ENCODE measurements at regions not wholly inside any gene's neighbourhood (a gene's known extent, or its start where the extent isn't known, plus 50 kb on each side); places are given as distances from the start of the nearest gene placed in this dataset.
"Not testable (repeated sequence)": the region's sequence is repeated elsewhere in the genome, so short reads cannot be mapped to it uniquely, and the experiment has no call there.

DNA sequence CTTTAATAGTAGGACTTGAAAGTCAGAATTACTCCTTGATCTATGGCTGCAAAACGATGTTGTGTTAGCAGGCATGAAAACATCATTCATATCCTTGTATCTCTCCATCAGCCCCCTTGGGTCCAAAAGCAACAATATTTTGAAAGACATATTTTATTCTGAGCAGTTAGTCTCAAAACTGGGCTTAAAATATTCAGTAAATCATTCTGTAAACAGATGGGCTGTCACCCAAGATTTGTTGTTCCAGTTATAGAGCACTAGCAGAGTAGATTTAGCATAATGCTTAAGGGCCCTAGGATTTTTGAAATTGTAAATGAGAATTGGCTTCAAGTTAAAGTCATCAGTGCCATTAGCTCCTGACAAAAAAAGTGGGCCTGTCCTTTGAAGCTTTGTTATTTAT, 1565.6 kb downstream of the STIM2 start:
- Mint-ChIP-seq H3K36me3 (ENCODE audit: insufficient read depth) (no peaks in the 10 kb centered on the region), H3K9me3 (peaks cover 9% of the 10 kb centered on the region), H3K4me3 (no peak overlapping the region), H3K27me3 (ENCODE audit: low read depth) (no peaks in the 10 kb centered on the region), H3K4me1 (ENCODE audit: low read depth) (no peaks in the 10 kb centered on the region)
- no peak for ATAC-seq
- no peak for DNase-seq

DNA sequence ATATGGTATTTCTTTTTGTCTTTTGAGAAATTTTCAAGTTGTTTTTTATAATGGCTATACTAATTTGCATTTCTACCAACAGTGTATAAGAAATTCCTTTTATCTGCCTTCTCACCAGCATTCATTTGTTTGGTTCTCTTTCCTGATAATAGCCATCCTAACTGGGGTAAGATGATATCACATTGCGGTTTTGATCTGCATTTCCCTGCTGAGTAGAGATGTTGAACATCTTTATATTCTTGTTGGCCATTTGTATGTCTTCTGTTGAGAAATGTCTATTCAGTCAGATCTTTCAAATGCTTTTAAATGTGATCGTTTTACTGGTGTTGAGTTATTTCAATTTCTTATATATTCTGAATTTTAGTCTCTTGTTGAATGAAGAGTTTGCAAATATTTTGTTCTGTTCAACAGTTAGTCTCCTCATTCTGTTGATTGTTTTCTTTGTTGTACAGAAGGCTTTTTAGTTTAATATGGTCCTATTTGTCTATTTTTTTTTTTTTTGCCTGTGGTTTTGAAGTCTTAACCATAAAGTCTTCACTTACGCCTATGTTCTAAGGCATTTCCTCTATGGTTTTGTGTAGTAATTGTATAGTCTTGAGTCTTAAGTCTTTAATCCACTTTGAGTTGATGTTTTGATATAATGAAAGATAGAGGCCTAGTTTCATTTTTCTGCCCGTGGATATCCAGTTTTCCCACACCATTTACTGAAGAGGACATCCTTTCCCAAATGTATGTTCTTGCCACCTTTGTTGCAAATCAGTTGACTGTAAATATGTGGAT, 1566.9 kb downstream of the STIM2 start:
- ATAC-seq (no peak), DNase-seq (no peak)
- H3K4me1 Mint-ChIP-seq (ENCODE audit: low read depth) = no peaks in the 10 kb centered on the region
- no peaks in the 10 kb centered on the region for H3K36me3 Mint-ChIP-seq (ENCODE audit: insufficient read depth)
- peaks cover 9% of the 10 kb centered on the region for H3K9me3 Mint-ChIP-seq
- H3K27me3 Mint-ChIP-seq (ENCODE audit: low read depth) = no peaks in the 10 kb centered on the region
- H3K4me3 Mint-ChIP-seq = no peak overlapping the region

DNA sequence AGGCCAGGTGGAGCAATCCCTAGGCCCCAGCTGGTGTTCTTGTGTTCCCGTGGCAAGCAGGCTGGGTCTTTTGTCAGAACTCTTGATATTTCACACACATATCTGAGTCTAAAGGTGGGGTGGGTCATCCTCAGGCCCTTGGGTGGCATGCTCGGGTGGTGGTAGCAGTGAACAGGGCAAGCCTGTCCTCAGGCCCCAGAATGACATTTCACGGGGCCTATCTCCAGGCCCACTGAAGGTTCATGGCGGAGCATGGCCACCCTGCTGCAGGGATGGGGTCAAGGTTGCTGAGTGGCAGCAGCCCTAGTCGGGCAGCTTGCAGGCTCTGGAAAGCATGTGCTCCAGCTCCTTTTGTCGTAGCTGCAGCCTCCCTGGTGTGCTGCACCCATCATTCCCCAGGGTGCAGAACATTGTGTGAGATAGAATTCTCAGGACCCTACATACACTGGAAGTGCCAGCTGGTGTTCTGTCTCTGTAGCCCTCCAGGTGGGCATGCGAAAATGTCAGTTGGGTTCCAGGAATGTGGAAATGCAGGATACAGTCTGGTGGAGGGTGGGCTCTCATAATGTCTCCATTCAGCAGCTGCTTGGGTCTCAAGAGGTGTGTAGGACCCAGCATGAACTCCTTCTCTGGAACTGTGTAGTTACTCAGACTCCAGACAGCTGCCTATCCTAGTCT, 1571.8 kb downstream of the STIM2 start:
- Mint-ChIP-seq H3K9me3 (peaks cover 5% of the 10 kb centered on the region), H3K27me3 (ENCODE audit: low read depth) (no peaks in the 10 kb centered on the region), H3K36me3 (ENCODE audit: insufficient read depth) (no peaks in the 10 kb centered on the region), H3K4me3 (no peak overlapping the region), H3K4me1 (ENCODE audit: low read depth) (no peaks in the 10 kb centered on the region)
- DNase-seq (no peak), ATAC-seq (no peak)

DNA sequence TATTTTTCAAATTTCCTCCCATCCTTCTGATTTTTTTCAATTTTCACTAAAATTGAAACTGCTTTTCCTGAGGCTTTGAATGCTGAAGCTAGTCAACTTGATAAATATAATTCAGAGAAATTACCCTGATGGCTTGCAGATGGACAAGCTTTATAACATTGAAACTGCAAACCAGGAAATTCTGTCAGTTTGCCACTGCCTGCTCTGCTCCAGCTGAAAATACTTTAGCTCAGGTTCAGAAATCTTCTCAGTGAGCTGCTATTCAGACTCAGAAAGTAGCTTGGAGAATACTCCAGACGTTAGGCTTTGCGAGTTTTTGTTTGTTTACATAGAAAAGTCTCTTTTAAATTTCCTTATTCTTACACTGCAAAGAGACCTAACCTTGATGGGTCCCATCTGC, 1574.7 kb downstream of the STIM2 start:
- no peak for ATAC-seq
- no peaks in the 10 kb centered on the region for H3K4me1 Mint-ChIP-seq (ENCODE audit: low read depth)
- H3K27me3 Mint-ChIP-seq (ENCODE audit: low read depth) = no peaks in the 10 kb centered on the region
- no peaks in the 10 kb centered on the region for H3K36me3 Mint-ChIP-seq (ENCODE audit: insufficient read depth)
- DNase-seq = no peak
- no peak overlapping the region for H3K4me3 Mint-ChIP-seq
- H3K9me3 Mint-ChIP-seq = peaks cover 7% of the 10 kb centered on the region

DNA sequence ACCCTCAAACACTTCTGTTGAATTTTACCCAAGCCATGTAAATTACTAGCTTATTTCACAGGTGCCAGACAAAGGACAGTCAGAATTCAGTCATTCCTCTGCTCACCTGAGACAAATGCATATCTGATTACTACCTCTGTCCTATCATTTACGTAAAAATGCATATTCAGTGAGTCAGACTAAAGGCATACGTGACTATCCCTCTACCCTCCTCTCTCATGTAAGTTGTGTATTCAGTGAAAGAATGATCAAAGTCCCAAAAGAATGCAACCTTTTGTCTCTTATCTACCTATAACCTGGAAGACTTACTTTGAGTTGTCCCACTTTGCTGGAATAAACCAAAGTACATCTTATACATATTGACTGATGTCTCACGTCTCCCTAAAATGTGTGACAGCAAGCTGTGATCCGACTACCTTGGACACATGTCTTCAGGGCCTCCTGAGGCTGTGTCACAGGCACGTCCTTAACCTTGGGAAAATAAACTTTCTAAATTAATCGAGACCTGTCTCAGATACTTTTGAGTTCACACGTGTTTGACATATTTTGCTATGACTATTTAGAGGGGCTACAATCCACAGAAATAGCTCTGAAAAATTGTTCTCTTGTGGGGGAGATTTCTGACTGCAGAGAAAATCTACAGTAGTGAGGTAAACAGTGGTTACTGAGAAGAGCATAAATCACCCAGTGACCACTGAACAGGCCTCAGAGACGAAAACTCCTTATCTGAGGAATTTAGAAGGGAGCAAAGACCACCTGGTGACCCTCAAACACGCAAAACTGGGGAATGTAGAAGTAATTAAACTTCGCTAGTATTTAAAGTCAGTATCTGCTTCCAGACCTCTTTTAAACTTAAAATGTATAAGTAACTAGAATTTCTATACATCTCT, 1575.8 kb downstream of the STIM2 start:
- H3K4me3 Mint-ChIP-seq = no peak overlapping the region
- no peaks in the 10 kb centered on the region for H3K4me1 Mint-ChIP-seq (ENCODE audit: low read depth)
- no peaks in the 10 kb centered on the region for H3K36me3 Mint-ChIP-seq (ENCODE audit: insufficient read depth)
- DNase-seq (no peak), ATAC-seq (no peak)
- H3K9me3 Mint-ChIP-seq = peaks cover 10% of the 10 kb centered on the region
- H3K27me3 Mint-ChIP-seq (ENCODE audit: low read depth) = no peaks in the 10 kb centered on the region

DNA sequence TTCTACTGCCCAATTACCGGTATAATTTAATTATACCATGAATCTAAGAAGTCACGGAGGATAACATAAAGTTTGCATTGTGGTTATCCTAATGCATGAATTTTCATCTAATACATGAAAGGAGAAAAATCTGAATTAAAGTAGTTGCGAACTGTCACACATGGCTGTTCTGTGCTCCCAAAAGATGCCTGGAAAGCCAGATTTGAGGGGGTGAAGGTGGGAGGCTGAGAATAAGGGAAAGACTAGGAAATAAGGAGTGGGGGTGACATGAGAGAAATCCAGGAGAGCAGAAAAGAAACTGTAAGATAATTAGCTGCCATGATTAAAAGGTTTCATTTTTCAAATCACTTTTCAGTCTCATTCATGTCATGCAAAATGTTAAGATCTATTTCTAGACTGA, 1582.7 kb downstream of the STIM2 start:
- no peaks in the 10 kb centered on the region for H3K36me3 Mint-ChIP-seq (ENCODE audit: insufficient read depth)
- ATAC-seq (no peak), DNase-seq (no peak)
- peaks cover 12% of the 10 kb centered on the region for H3K9me3 Mint-ChIP-seq
- H3K4me3 Mint-ChIP-seq = no peak overlapping the region
- no peaks in the 10 kb centered on the region for H3K27me3 Mint-ChIP-seq (ENCODE audit: low read depth)
- H3K4me1 Mint-ChIP-seq (ENCODE audit: low read depth) = no peaks in the 10 kb centered on the region

DNA sequence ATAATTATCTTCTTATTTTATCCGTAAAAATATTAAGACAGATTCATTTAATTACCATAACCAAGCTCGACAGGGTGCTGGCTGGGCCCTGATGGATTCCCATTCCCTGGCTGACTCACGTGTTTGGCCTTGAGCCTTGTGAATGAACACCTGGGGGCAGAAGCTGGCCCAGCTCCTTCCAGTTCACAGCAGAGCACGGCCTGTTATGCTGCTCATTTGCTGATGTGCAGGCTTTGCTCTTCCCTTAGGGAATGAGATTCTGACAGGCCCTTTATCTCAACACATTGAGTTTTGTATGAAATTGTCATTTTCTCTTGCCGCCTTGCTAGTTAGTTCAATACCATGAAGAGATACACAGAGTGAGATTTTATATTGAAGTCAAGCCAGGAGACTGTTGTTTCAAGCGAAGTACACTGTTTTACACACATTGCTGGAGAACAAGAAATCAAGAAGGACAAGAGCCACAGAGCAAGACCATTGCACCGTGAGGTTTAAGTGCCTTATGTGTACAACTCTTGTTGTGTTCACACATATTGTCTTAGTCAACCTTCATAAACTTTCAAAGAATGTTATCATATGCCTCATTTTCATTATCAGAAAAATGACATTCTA, 1583.3 kb downstream of the STIM2 start:
- no peaks in the 10 kb centered on the region for H3K4me1 Mint-ChIP-seq (ENCODE audit: low read depth)
- no peak for DNase-seq
- no peak for ATAC-seq
- no peaks in the 10 kb centered on the region for H3K36me3 Mint-ChIP-seq (ENCODE audit: insufficient read depth)
- H3K27me3 Mint-ChIP-seq (ENCODE audit: low read depth) = no peaks in the 10 kb centered on the region
- peaks cover 12% of the 10 kb centered on the region for H3K9me3 Mint-ChIP-seq
- H3K4me3 Mint-ChIP-seq = no peak overlapping the region

DNA sequence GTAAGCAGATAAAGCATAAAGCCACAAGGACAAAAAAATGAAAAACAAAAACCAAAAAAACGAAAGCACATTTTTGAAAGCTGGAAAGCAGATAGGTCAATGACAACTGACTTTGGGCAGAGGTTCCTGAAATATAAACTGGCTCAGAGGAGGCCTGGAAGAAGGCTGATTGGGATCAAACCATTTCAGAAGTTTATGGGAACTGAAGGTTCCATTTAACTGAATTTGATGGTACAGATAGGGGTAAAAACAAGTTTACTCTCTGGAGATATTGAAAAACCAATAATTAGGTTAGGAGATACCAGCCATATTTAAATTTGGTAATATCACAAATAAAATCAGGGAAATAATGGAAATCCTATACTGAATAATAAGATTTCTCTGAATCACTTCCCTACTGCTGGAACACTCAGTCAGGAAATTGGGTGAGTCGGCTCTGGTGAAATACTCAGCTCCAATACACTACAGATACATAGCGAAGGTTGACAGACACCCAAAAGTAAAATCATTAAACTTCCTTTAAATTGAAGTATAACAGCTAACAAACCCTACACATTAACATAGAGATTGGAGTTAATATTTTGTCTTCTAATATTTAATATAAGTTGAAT, 1584.3 kb downstream of the STIM2 start:
- Mint-ChIP-seq H3K36me3 (ENCODE audit: insufficient read depth) (no peaks in the 10 kb centered on the region), H3K4me3 (no peak overlapping the region), H3K4me1 (ENCODE audit: low read depth) (no peaks in the 10 kb centered on the region), H3K9me3 (peaks cover 9% of the 10 kb centered on the region), H3K27me3 (ENCODE audit: low read depth) (no peaks in the 10 kb centered on the region)
- ATAC-seq (no peak), DNase-seq (no peak)

DNA sequence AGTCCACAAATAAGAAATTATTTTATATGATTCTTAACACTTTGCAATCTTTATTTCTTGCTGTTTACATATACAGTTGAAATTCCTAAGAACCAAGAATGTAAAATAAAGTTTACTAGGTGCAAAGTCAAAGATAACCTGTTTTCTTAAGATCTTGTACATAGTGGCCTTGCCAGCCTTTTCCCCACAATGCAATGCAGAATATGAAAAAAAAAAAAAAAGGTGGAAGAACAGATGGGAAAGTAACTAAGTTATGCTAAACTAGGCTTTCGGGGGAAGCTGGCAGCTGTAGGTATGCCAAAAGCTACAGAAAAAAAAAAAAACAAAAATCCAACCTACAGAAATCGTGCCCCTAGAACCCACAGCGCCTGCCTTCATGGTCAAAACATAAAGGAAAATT, 1588.4 kb downstream of the STIM2 start:
- Mint-ChIP-seq H3K9me3 (peaks cover 9% of the 10 kb centered on the region), H3K27me3 (ENCODE audit: low read depth) (no peaks in the 10 kb centered on the region), H3K36me3 (ENCODE audit: insufficient read depth) (no peaks in the 10 kb centered on the region), H3K4me3 (no peak overlapping the region), H3K4me1 (ENCODE audit: low read depth) (no peaks in the 10 kb centered on the region)
- no peak for DNase-seq
- no peak for ATAC-seq

DNA sequence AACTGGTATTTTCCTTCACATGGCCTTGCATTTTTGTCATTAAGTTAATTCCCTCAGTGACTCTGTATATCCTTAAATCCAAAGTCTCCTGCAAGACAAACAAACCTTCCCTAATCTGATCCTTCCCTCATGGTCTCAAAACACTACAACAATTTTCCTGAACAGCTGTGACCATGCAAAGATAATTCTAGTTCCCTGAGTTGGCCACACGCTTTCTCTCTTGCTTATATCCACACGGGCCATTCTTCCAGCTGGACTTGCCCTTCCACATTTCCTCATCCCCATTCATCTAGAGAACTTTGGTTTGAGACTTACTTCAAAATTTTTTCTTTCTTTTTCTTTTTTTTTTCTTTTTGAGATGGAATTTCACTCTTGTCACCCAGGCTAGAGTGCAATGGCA, 1590.7 kb downstream of the STIM2 start:
- Mint-ChIP-seq H3K9me3 (peaks cover 15% of the 10 kb centered on the region), H3K4me1 (ENCODE audit: low read depth) (no peaks in the 10 kb centered on the region)
- no peak for ATAC-seq

DNA sequence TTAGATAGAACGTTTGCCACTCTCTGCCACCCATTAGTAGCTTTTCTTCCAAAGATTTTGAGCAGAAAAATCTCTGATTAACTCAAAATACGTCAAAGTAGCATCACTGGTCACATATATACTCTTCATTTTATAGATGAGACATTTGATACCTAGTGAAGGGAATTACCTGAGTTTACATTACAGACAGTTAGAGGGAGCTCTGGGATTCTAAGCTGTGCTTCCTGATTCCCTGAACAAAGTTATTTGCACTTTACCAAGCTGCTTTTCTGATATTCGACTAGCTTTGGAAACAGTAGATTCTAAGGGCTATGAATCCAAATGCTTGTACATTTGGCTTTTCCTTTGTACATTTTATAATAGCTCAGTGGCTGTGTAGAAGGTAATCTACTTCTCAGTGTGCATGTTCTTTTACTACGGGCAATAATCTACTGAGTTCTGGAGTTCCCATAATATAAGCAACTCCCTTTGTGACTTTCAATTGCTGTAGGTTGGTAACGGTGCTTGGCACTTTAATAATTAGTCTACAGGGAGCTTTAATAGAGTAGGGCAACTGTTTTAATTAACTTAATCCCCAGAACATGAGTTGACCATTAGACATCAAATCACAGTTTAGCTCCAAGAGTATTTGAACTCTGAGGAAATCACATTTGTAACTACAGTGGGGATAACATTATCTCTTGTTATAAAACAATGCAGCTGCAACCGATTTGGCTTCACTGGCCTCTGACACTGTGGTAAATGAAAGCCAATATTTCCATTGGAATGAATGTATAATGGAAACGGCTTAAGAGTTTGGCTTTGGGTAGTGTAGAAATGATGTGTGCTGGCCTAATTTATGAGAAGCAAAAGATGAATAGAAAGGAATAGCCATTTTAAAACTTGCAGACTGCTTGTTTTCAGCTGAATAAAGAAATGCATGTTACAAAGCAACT, 1602.4 kb downstream of the STIM2 start:
- H3K4me3 Mint-ChIP-seq = no peak overlapping the region
- ATAC-seq (no peak), DNase-seq (no peak)
- no peaks in the 10 kb centered on the region for H3K36me3 Mint-ChIP-seq (ENCODE audit: insufficient read depth)
- H3K27me3 Mint-ChIP-seq (ENCODE audit: low read depth) = no peaks in the 10 kb centered on the region
- peaks cover 3% of the 10 kb centered on the region for H3K9me3 Mint-ChIP-seq
- no peaks in the 10 kb centered on the region for H3K4me1 Mint-ChIP-seq (ENCODE audit: low read depth)

More for the DNA sequence above, 1590.7 kb downstream of the STIM2 start:
- Mint-ChIP-seq H3K4me3 (no peak overlapping the region), H3K27me3 (ENCODE audit: low read depth) (no peaks in the 10 kb centered on the region), H3K36me3 (ENCODE audit: insufficient read depth) (no peaks in the 10 kb centered on the region)
- DNase-seq = no peak

DNA sequence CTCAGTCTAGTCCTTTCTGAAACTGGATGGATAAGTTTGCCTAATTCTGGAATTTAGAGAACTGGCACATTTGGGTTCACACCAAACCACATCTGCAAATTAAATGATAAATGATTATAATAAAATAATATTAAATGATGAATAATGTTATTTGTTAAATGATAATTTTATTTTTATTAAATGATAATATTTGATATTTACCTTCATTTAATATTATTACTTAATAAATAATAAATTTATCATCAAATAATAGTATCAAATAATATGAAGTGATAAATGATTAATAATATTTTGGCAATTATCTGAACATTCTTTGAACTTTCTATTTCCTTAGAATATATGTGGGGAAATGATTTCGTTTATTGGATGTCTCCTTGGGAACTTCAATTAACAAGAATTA, 1604.2 kb downstream of the STIM2 start:
- Mint-ChIP-seq H3K4me3 (no peak overlapping the region), H3K4me1 (ENCODE audit: low read depth) (no peaks in the 10 kb centered on the region), H3K9me3 (peaks cover 7% of the 10 kb centered on the region), H3K27me3 (ENCODE audit: low read depth) (no peaks in the 10 kb centered on the region), H3K36me3 (ENCODE audit: insufficient read depth) (no peaks in the 10 kb centered on the region)
- ATAC-seq = no peak
- DNase-seq = no peak

DNA sequence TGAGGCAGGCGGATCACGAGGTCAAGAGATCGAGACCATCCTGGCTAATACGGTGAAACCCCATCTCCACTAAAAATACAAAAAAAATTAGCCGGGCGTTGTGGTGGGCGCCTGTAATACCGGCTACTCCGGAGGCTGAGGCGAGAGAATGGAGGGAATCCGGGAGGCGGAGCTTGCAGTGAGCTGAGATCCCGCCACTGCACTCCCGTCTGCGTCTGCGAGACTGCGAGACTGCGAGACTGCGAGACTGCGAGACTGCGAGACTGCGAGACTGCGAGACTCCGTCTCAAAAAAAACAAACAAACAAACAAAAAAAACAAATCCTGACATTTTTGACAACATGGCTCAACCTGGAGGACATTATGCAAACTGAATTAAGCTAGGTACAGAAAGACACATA, 1606.2 kb downstream of the STIM2 start:
- ATAC-seq; H3K36me3 Mint-ChIP-seq (ENCODE audit: insufficient read depth); H3K9me3 Mint-ChIP-seq; DNase-seq; H3K4me1 Mint-ChIP-seq (ENCODE audit: low read depth); H3K27me3 Mint-ChIP-seq (ENCODE audit: low read depth); H3K4me3 Mint-ChIP-seq: not testable (repeated sequence)

All from activated T-cell treated with anti-CD3 and anti-CD28 coated beads, Interleukin-2, amount 50 U/mL, for 4 hours (primary cell).